ENCODE measurements at regions not wholly inside any gene's neighbourhood (a gene's known extent, or its start where the extent isn't known, plus 50 kb on each side); places are given as distances from the start of the nearest gene placed in this dataset.
"Not testable (repeated sequence)": the region's sequence is repeated elsewhere in the genome, so short reads cannot be mapped to it uniquely, and the experiment has no call there.

DNA sequence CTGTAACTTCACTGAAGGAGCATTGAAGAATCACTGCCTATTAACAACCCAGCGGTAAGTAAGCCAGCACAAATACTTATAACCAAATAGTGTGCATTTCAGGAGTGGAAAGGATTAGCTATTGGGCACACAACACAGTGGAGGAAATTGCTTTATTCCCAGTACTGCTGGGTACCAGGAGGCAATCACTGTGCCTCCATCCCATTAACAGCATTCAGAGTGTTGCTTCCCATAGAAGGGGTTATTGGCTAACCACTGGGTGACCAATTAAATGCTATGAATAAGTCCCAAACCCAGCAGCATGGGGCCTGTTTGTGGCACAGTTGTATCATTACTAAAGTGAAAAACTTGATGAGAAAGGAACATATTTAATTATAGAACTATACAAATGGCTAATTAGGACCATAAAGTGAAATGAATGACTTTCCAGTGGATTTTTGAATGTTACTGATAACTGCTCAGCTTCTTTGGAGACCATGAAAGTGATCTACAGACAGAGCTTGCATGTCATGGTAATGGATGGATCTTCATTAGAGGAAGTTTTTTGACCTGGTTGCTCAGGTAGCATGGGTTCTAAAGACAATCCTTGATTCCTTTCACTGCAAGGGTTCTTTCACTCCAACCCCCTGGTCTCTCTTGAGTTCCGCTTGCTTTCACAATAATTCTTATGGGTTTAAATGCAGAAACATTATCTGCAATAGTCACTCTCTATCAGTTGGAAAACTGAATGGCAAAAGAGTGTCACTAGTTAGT lies 413.3 kb upstream of the RORB start:
- DNase-seq, result no peak

- not testable (repeated sequence) for DNase-seq
Measured at GRCh38 chr9:74085384-74086037, 411.6 kb upstream of the RORB start.

GRCh38 chr9:74090921-74091320 lies 406.2 kb upstream of the RORB start:
- not testable (repeated sequence) for DNase-seq

DNA sequence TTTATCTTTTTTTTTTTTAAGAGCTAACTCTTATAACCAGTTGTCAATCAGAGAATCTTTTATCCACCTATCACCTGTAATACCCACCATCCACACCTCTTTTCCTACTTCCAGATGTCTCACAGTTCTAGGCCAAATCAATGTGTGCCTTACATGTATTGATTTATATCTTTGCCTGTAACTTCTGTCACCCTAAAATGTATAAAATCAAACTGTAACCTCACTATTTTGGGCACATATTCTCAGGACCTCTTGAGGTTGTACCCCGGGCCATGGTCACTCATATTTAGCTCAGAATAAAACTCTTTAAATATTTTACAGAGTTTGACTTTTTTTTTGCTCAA lies 404.7 kb upstream of the RORB start:
- no peak for DNase-seq

DNA sequence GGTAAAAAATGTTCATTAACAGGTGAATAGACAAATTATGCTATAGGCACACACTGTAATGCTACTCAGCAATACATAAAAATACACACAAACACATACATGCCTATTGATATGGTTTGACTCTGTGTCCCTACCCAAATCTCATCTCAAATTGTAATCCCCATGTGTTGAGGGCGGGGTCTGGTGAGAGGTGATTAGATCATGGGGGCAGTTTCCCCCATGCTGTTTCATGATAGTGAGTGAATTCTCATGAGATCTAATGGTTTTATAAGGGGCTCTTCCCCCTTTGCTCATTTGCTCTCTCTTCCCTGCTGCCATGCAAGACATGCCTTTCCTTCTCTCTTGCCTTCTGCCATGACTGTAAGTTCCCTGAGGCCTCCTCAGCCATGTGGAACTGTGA lies 403.1 kb upstream of the RORB start:
- DNase-seq, result not testable (repeated sequence)

DNA sequence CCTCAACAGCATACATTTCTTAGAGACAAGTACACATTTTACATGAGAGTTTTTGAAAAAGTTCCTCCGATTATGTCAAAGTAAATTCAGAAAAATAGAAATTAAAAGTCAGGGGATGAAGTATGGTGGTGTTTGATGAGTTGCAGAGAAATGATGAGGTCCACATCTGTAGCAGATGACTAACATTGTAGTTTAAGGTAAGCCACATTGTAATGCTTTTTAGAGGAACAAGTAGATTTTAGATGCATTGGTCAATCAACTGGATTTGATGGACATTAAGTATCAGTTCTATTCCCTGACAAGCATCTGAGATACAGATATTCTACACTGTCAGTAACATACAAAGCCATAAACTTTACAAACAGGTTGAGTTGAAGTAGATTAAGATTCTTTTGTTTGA lies 402.4 kb upstream of the RORB start:
- no peak for DNase-seq

DNA sequence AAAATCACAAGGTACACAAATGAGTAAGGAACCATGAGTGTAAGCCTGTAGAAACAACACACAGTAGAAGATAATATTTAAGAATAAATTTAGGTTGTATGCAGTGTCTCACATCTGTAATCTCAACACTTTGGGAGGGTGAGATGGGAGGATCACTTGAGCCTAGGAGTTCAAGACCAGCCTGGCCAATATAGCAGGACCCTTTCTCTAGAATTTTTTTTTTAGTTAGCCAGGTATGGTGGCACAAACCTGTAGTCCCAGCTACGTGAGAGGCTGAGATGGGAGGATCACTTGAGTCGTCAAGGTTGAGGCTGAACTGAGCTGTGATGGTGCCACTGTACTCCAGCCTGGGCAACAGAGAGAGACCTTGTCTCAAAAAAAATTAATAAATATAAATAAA lies 401.2 kb upstream of the RORB start:
- no peak for DNase-seq

GRCh38 chr9:74096420-74096819 lies 400.7 kb upstream of the RORB start:
- no peak for DNase-seq

DNA sequence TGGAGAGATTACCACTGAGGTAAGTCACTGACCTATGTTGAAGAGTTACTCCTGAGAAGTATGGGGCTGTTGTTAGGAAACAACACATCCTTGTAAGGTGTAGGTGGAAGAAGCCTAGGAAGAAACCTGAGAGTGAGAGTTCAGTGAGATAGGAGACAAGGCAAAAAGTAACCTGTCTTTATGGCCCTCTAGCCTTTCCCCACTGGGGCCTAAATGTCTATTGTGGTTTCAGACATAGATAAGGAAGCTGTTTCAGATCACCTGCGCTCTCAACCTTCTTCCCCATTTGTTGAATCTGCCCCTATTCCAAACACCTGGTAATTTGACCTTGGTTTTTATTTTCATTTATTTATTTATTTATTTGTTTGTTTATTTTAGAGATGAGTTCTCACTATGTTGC lies 397.1 kb upstream of the RORB start:
- no peak for DNase-seq

GRCh38 chr9:74102148-74102547 lies 395.0 kb upstream of the RORB start:
- not testable (repeated sequence) for DNase-seq

GRCh38 chr9:74102702-74103101 lies 394.4 kb upstream of the RORB start:
- DNase-seq, result no peak

DNA sequence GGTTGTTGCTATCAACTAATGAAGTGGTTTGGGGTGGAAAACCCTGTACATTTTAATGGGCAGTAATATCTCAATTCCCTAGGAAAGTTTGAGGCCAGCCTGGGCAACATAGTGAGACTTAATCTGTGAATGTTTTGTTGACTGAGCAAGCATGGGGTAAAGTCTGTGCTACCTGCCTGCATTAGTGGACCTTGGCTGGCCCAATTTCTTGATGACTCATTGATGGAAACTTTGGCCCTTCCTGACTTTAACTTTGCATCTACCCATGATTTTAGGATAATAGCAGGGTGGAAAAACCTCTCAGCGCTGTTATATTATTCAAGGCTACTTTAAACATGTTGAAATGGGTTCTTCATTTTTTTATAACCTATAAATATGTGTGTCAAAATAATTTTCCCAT lies 389.4 kb upstream of the RORB start:
- DNase-seq, result no peak

- DNase-seq, result no peak
Measured at GRCh38 chr9:74115976-74116375, 381.2 kb upstream of the RORB start.

DNA sequence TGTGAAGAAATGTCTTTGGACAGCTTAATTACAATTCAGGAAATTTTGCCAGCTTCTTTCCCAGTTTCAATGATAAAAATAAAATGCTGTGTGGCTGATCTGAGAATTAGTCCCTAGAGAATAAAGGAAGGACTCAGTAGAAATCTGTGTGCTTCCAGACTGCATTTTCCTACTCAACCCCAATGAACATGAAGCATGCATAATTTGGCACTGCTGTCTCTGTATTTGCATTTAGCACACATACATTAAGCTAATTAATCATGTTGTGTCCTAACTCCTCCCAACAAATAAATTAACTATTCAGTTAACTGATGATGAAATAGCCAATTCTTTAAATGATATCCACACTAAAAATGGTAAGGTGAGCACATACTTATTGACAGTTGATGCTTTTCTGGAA lies 380.0 kb upstream of the RORB start:
- DNase-seq, result no peak

- DNase-seq, result no peak
Measured at GRCh38 chr9:74117731-74118130, 379.4 kb upstream of the RORB start.

DNA sequence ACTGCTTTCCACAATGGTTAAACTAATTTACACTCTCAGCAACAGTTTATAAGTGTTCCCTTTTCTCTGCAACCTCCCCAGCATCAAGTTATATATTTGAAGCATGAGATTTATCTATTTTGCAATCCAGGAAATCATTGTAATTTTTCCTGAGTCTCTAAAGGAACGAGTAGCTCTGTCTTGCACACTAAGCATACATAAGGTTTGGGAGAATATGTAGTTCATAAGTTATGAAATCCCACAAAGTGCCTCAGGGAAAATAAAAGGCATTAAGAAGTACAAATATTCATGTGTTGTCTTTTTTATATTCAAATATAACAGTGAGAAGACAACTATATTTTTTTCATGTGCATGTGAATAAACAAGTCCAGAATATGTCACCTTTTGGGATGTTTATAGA lies 377.1 kb upstream of the RORB start:
- DNase-seq, result no peak

- DNase-seq, result no peak
Measured at GRCh38 chr9:74120470-74120869, 376.7 kb upstream of the RORB start.

DNA sequence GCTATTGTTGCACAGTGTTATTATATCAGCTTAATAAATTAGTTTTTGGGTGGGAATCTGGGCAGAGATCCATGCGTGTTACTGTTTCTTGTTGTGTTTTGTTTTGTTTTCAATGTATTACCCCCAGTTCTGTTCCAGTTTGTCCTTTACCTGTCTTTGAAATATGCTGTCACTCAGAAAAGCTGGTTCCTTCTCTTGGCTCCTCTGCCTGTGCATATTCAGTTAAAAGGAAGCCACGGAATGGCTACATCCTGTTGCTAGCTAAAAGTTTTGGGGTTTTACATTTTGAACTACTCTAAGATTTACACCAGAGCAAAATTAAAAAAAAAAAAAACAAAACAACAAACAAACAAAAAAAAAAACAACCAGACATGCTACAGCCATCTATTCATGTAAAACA lies 374.9 kb upstream of the RORB start:
- DNase-seq, result no peak

- no peak for DNase-seq
Measured at GRCh38 chr9:74122661-74123060, 374.5 kb upstream of the RORB start.

GRCh38 chr9:74125941-74126340 lies 371.2 kb upstream of the RORB start:
- no peak for DNase-seq

DNA sequence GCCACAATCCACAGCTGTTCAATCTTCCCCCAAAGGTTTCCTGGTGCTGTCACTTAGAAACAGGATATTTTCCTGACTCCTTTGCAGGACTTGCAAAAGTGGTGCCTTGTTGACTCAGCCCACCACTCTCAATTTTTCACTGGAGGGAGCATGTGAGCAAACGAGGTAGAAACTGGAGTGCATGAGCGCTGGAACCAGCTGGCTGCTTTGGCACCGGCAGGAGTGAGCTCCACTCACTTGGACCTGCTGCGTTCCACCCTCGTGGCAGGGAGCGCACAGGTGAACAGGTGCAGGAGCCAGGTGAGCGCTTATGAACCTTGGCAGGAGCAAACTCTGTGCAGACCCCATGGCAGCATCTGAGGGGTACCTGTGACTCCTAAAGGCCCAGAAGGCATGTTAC lies 364.1 kb upstream of the RORB start:
- no peak for DNase-seq

GRCh38 chr9:74133921-74134320 lies 363.2 kb upstream of the RORB start:
- DNase-seq, result no peak

- DNase-seq, result no peak
Measured at GRCh38 chr9:74138182-74138581, 359.0 kb upstream of the RORB start.

DNA sequence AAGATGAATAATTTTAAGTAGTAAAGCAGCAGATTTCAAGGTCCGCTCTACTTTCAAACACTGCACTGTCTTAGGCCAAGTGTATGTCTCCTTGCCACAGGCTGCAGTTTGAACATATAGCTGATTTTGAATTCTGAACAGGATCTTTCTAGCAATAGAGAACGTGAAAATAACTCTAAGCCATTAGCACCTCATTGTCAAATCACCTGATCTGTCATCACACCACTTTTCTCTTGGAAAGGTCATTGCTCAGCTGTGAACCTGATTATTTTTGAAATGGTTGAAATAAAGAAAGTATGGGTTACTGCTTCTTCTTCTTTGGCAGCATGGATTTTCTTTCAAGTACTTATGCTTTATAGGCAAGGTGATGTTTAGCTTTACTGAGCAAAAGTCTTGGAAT lies 357.0 kb upstream of the RORB start:
- no peak for DNase-seq
